GM23338 (cell line): ENCODE measurements at regions not wholly inside any gene's neighbourhood (a gene's known extent, or its start where the extent isn't known, plus 50 kb on each side); places are given as distances from the start of the nearest gene placed in this dataset.

Experiments used
- CREB1 ChIP-seq: fragments of 250-450 bp; sonication (Bioruptor Pico); IDR thresholded peaks from 2 replicates; pipeline ENCODE4 v1.5.0; 2020; ENCODE audit warnings: low read depth, mild to moderate bottlenecking, moderate library complexity
- CTCF ChIP-seq, 2 experiments: fragments of 200-600 bp in 1 of 2; sonication (generic) in 1 of 2; conservative IDR thresholded peaks; 2 replicates each; pipeline versions ENCODE4 v1.5.1 to v1.6.1; 2016 to 2017; ENCODE audit warnings: antibody characterized with exemption in 2 of 2, low read depth in 2 of 2, mild to moderate bottlenecking in 2 of 2, moderate library complexity in 1 of 2
- EZH2 ChIP-seq: fragments of 200-600 bp; sonication (generic); IDR thresholded peaks from one replicate; pipeline ENCODE4 v1.8.0; 2017; ENCODE audit warnings: antibody characterized with exemption, mild to moderate bottlenecking, low read depth; ENCODE audit not compliant: unreplicated experiment
- EZH2phosphoT487 ChIP-seq: fragments of 200-600 bp; sonication (generic); IDR thresholded peaks from one replicate; pipeline ENCODE4 v1.8.1; 2018; ENCODE audit warnings: antibody characterized with exemption; ENCODE audit not compliant: unreplicated experiment
- JUNB ChIP-seq: IDR thresholded peaks from one replicate; pipeline ENCODE4 v1.6.1; 2016; ENCODE audit warnings: antibody characterized with exemption; ENCODE audit not compliant: unreplicated experiment
- POLR2AphosphoS5 ChIP-seq: IDR thresholded peaks from 2 replicates; pipeline ENCODE4 v1.6.1; 2016; ENCODE audit warnings: antibody characterized with exemption, low read depth
- STAT1 ChIP-seq: IDR thresholded peaks from one replicate; pipeline ENCODE4 v1.6.1; 2016; ENCODE audit warnings: antibody characterized with exemption; ENCODE audit not compliant: unreplicated experiment
- ZNF331 ChIP-seq: fragments of 250-450 bp; sonication (Bioruptor Pico); IDR thresholded peaks from 2 replicates; pipeline ENCODE4 v1.5.0; 2020; ENCODE audit warnings: low read depth, mild to moderate bottlenecking, moderate library complexity
- TF ChIP-seq, protein P1 (sequence below): IDR thresholded peaks from 2 replicates; pipeline ENCODE4 v1.6.1; 2016; ENCODE audit warnings: antibody characterized with exemption
- TF ChIP-seq, protein P2 (sequence below): IDR thresholded peaks from one replicate; pipeline ENCODE4 v1.6.1; 2018; ENCODE audit warnings: antibody characterized with exemption; ENCODE audit not compliant: unreplicated experiment

GRCh38 chr1:60146884-60147283 is 73.3 kb upstream of the C1orf87 start:
- TF ChIP-seq EZH2 (no peak), CTCF (conservative IDR thresholded peaks at IDR 0.05; ENCODE audit: low read depth in 2 of 2) (no peak), EZH2phosphoT487 (no peak), ZNF331 (CRISPR knock-in tag) (no peak), CREB1 (CRISPR knock-in tag) (no peak), POLR2AphosphoS5 (no peak), STAT1 (no peak), JUNB (no peak)
- TF ChIP-seq, protein P1, sequence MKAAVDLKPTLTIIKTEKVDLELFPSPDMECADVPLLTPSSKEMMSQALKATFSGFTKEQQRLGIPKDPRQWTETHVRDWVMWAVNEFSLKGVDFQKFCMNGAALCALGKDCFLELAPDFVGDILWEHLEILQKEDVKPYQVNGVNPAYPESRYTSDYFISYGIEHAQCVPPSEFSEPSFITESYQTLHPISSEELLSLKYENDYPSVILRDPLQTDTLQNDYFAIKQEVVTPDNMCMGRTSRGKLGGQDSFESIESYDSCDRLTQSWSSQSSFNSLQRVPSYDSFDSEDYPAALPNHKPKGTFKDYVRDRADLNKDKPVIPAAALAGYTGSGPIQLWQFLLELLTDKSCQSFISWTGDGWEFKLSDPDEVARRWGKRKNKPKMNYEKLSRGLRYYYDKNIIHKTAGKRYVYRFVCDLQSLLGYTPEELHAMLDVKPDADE = no peak
- TF ChIP-seq, protein P2, sequence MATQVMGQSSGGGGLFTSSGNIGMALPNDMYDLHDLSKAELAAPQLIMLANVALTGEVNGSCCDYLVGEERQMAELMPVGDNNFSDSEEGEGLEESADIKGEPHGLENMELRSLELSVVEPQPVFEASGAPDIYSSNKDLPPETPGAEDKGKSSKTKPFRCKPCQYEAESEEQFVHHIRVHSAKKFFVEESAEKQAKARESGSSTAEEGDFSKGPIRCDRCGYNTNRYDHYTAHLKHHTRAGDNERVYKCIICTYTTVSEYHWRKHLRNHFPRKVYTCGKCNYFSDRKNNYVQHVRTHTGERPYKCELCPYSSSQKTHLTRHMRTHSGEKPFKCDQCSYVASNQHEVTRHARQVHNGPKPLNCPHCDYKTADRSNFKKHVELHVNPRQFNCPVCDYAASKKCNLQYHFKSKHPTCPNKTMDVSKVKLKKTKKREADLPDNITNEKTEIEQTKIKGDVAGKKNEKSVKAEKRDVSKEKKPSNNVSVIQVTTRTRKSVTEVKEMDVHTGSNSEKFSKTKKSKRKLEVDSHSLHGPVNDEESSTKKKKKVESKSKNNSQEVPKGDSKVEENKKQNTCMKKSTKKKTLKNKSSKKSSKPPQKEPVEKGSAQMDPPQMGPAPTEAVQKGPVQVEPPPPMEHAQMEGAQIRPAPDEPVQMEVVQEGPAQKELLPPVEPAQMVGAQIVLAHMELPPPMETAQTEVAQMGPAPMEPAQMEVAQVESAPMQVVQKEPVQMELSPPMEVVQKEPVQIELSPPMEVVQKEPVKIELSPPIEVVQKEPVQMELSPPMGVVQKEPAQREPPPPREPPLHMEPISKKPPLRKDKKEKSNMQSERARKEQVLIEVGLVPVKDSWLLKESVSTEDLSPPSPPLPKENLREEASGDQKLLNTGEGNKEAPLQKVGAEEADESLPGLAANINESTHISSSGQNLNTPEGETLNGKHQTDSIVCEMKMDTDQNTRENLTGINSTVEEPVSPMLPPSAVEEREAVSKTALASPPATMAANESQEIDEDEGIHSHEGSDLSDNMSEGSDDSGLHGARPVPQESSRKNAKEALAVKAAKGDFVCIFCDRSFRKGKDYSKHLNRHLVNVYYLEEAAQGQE = no peak
